Upper lobe of right lung (tissue), 1 donor: ENCODE measurements at regions not wholly inside any gene's neighbourhood (a gene's known extent, or its start where the extent isn't known, plus 50 kb on each side); places are given as distances from the start of the nearest gene placed in this dataset.
A peak's percentile ranks its signal among the peaks of the same experiment; 100 is the strongest.
"Not testable (repeated sequence)": the region's sequence is repeated elsewhere in the genome, so short reads cannot be mapped to it uniquely, and the experiment has no call there.

ENCODE experiments used
- ATAC-seq: fragments of 200-7000 bp; cut with Tn5 transposase; one replicate; pipeline ENCODE4 v1.9.1; 2020; ENCODE audit warnings: mild to moderate bottlenecking, moderate library complexity
- DNase-seq: peaks from one replicate; pipeline ENCODE4 v3.0.0-alpha.2; 2020
- H3K27ac ChIP-seq: fragments of 200-600 bp; one replicate; pipeline ENCODE4 v1.8.0; 2022
- H3K27me3 ChIP-seq: fragments of 200-600 bp; one replicate; pipeline ENCODE4 v1.8.0; 2022; ENCODE audit warnings: mild to moderate bottlenecking
- H3K36me3 ChIP-seq: fragments of 200-600 bp; one replicate; pipeline ENCODE4 v1.8.0; 2022
- H3K4me1 ChIP-seq: fragments of 200-600 bp; one replicate; pipeline ENCODE4 v1.8.0; 2022
- H3K4me3 ChIP-seq: fragments of 200-600 bp; one replicate; pipeline ENCODE4 v1.8.0; 2022; ENCODE audit warnings: mild to moderate bottlenecking
- H3K9me3 ChIP-seq: fragments of 200-600 bp; one replicate; pipeline ENCODE4 v1.8.0; 2022
- intact Hi-C: fragments of 100-400 bp; cut with DNase I; formaldehyde crosslinking; loops from one replicate; pipeline ENCODE4 v1.11.0; 2022
- TF ChIP-seq, protein P1 (sequence below): fragments of 200-600 bp; IDR thresholded peaks from one replicate; pipeline ENCODE4 v1.8.0; 2022; ENCODE audit warnings: antibody characterized with exemption
- donor health status: DM: no; HTN: yes; CAD: no; lungs with severe emphysema.

DNA sequence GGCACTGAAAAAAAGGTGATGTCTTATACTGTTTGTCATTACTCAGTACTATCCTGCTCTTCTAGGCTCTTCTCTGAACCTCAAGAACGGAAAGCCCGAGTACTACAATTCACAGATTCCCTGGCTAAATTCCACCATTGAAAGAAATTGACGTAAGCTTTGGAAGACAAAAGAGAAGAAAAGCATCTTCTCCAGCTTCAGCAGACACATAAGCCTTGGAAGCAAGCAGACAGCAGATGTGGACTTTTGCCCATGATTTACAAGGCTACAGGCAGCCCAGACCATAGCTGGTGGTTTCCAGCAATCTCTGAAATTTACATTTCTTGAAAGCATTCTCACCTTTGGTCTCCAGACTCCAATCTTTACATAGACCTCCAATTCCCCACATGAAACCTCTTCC is 289.0 kb downstream of the C1D start:
- ATAC-seq (no peak), DNase-seq (no peak)
- Histone ChIP-seq H3K27me3 (no peaks in the 10 kb centered on the region), H3K27ac (no peak overlapping the region), H3K4me1 (no peaks in the 10 kb centered on the region), H3K4me3 (no peak overlapping the region), H3K9me3 (no peaks in the 10 kb centered on the region), H3K36me3 (no peaks in the 10 kb centered on the region)
- intact Hi-C loops: no loop called here
- TF ChIP-seq, protein P1, sequence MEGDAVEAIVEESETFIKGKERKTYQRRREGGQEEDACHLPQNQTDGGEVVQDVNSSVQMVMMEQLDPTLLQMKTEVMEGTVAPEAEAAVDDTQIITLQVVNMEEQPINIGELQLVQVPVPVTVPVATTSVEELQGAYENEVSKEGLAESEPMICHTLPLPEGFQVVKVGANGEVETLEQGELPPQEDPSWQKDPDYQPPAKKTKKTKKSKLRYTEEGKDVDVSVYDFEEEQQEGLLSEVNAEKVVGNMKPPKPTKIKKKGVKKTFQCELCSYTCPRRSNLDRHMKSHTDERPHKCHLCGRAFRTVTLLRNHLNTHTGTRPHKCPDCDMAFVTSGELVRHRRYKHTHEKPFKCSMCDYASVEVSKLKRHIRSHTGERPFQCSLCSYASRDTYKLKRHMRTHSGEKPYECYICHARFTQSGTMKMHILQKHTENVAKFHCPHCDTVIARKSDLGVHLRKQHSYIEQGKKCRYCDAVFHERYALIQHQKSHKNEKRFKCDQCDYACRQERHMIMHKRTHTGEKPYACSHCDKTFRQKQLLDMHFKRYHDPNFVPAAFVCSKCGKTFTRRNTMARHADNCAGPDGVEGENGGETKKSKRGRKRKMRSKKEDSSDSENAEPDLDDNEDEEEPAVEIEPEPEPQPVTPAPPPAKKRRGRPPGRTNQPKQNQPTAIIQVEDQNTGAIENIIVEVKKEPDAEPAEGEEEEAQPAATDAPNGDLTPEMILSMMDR: no peak

DNA sequence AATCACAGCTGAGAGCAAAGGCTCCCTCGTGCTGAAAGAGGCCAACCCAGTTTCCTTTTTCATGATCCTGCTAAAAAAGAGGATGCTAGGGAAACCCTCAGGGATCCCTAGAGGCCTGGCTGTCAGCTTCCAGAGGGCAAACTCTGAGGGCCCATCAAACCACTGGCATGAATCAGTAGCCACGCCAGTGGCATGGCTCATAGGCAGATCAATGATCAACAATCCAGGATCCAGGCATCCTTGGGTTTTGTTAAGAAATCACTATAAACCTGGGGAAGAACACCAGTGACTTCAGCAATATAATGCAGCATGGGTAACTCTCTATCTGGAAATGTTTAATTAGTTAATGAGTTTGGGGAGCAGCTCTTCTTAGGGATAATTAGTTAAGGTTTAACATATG is 286.5 kb downstream of the C1D start:
- intact Hi-C loops: no loop called here
- Histone ChIP-seq H3K4me3 (no peak overlapping the region), H3K36me3 (no peaks in the 10 kb centered on the region), H3K9me3 (no peaks in the 10 kb centered on the region), H3K27ac (no peak overlapping the region), H3K4me1 (no peaks in the 10 kb centered on the region), H3K27me3 (no peaks in the 10 kb centered on the region)
- ATAC-seq (no peak), DNase-seq (no peak)
- TF ChIP-seq, protein P1: no peak

DNA sequence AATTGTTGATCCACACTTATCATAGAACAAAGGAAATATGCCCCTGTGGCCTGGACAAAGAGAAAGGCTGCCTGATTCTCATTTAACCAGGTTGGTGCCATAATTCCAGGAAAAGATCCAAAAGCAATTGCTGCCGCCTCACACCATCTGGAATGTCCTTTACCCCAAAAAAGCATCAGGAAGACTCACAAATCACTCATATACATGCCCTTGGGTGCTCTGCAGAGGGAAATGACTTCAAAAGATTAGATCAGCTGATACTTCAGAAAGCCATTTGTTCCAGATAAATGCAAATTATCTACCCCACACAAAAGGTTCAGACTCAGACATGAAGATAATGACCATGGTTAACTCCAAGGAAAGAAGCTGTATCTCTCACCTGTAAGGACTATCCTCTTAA is 285.8 kb downstream of the C1D start:
- H3K9me3 ChIP-seq: no peaks in the 10 kb centered on the region
- ATAC-seq: no peak
- intact Hi-C loops: no loop called here

DNA sequence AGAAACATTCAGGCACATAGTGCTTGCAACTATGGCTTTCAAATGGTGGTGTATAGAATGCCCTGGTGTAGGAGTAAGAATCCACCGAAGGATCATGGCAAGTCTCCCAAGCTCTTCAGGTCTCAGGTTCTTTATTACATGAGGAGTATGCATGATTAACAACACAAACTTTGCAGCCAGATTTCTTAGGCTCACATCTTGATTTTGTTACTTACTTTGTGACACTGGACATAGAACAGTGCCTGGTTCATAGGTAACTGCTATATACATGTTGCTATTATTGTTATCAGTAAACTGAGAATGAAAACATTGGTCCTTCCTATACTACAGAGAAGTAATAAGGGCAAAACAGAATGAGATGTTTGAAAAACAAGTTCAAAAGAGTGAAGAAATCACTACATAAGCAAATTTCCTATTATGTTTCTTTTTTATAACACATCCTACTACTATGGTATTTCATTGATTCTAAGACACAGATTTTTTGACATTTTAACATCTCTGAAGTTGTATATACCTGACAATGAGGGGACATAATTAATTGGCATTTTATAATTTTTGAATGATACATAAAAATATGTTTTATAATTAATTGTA is 284.9 kb downstream of the C1D start:
- Histone ChIP-seq H3K36me3 (no peaks in the 10 kb centered on the region), H3K4me1 (no peaks in the 10 kb centered on the region), H3K9me3 (no peaks in the 10 kb centered on the region), H3K4me3 (no peak overlapping the region), H3K27ac (no peak overlapping the region), H3K27me3 (no peaks in the 10 kb centered on the region)
- intact Hi-C loops: no loop called here
- no peak for DNase-seq
- no peak for ATAC-seq
- TF ChIP-seq, protein P1: no peak

More for the DNA sequence above, 285.8 kb downstream of the C1D start:
- no peak overlapping the region for H3K27ac ChIP-seq
- no peaks in the 10 kb centered on the region for H3K4me1 ChIP-seq
- TF ChIP-seq, protein P1: no peak
- no peaks in the 10 kb centered on the region for H3K27me3 ChIP-seq
- no peaks in the 10 kb centered on the region for H3K36me3 ChIP-seq
- no peak for DNase-seq
- no peak overlapping the region for H3K4me3 ChIP-seq

DNA sequence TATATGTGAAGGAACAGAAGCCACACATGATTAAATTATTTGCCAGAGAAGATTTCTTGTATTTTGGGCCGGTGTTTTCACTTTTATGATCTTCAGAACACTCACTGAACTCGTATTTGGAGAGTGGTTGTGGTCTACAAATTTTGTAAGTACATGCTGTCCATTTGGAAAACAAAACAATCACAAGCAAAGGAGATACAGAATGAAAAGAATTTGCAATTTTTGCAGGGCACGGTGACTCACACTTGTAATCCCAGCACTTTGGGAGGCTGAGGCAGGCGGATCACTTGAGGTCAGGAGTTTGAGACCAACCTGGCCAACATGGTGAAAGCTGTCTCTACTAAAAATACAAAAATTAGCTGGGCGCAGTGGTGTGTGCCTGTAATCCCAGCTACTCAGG is 282.0 kb downstream of the C1D start:
- DNase-seq, ATAC-seq, H3K4me3 ChIP-seq, H3K4me1 ChIP-seq, H3K27me3 ChIP-seq, H3K36me3 ChIP-seq, intact Hi-C loops, H3K27ac ChIP-seq, H3K9me3 ChIP-seq: not testable (repeated sequence)

DNA sequence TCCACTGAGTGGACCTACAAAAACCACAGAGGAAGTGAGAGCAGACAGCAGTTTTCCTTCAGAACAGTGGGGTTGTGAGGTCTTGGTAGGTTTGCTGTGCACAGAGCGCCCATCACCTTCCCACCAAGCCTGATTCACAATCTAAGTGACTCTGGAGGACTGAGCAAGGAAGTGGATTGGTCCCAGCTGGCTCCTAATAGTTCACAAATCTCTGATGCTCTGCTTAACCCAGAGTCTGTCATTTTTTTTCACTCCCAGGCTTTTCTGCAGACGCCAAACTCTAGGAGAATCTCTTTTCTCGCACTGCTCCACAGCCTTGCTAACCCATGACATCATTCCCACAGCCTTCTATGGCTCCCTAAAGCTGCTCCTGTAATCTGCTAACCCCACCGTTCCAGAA is 280.4 kb downstream of the C1D start:
- H3K9me3 ChIP-seq: no peaks in the 10 kb centered on the region
- ATAC-seq (peak; percentile 42), DNase-seq (no peak)
- TF ChIP-seq, protein P1: no peak
- H3K36me3 ChIP-seq: no peaks in the 10 kb centered on the region
- H3K4me1 ChIP-seq: no peaks in the 10 kb centered on the region
- intact Hi-C loops: no loop called here
- no peak overlapping the region for H3K27ac ChIP-seq
- no peaks in the 10 kb centered on the region for H3K27me3 ChIP-seq
- H3K4me3 ChIP-seq: no peak overlapping the region
